Panc1 (cell line): ENCODE measurements at regions not wholly inside any gene's neighbourhood (a gene's known extent, or its start where the extent isn't known, plus 50 kb on each side); places are given as distances from the start of the nearest gene placed in this dataset.

Experiments
- ATAC-seq: fragments of 200-7000 bp; cut with Tn5 transposase; 2 replicates; pipeline ENCODE4 v1.9.1; 2020; ENCODE audit warnings: mild to moderate bottlenecking, moderate library complexity
- BruUV-seq: library from RNA; stranded (reverse); fragments of 400-500 nt; replicated peaks from 2 replicates; lab custom pipeline; 2021; lab: Mats Ljungman, UMichigan
- CTCF ChIA-PET: fragments of 300-600 bp; sonication (Branson Sonifier 250); formaldehyde crosslinking; loops from one replicate; lab custom pipeline; 2022; ENCODE audit warnings: antibody characterized with exemption; lab: Charles Lee
- POLR2A ChIA-PET: fragments of 300-600 bp; sonication (Branson Sonifier 250); formaldehyde crosslinking; loops from one replicate; lab custom pipeline; 2022; ENCODE audit warnings: antibody characterized with exemption; lab: Charles Lee
- DNase-seq: peaks from one replicate; pipeline ENCODE4 v3.0.0-alpha.2; 2010; ENCODE audit warnings: low read depth, low spot score
- H3K27ac ChIP-seq: 2 replicates; pipeline ENCODE4 v1.5.1; 2011; ENCODE audit warnings: mild to moderate bottlenecking, low read length, inconsistent platforms
- H3K27me3 ChIP-seq: fragments of 200-500 bp; sonication (Bioruptor generic); 2 replicates; pipeline ENCODE4 v1.6.0; 2014; ENCODE audit warnings: low read length, inconsistent platforms; ENCODE audit not compliant: control insufficient read depth, insufficient read depth
- H3K36me3 ChIP-seq: fragments of 200-500 bp; sonication (Bioruptor generic); 2 replicates; pipeline ENCODE4 v1.5.1; 2014; ENCODE audit warnings: inconsistent platforms, mild to moderate bottlenecking, low read length, moderate library complexity; ENCODE audit not compliant: control insufficient read depth, insufficient read depth
- H3K4me1 ChIP-seq: 2 replicates; pipeline ENCODE4 v1.5.1; 2011; ENCODE audit warnings: inconsistent platforms, mild to moderate bottlenecking, low read length, moderate library complexity; ENCODE audit not compliant: control insufficient read depth, insufficient read depth
- H3K4me3 ChIP-seq, 2 experiments: 2 replicates each; pipeline ENCODE4 v1.5.1; 2011 to 2012; ENCODE audit warnings: low read depth in 2 of 2, low read length in 2 of 2, mild to moderate bottlenecking in 2 of 2, inconsistent platforms in 1 of 2, moderate library complexity in 1 of 2
- H3K9me3 ChIP-seq: fragments of 200-500 bp; sonication (Bioruptor generic); 2 replicates; pipeline ENCODE4 v1.5.1; 2014; ENCODE audit warnings: low read depth, mild to moderate bottlenecking, inconsistent platforms, low read length, moderate library complexity; ENCODE audit not compliant: control insufficient read depth, insufficient read depth
- POLR2AphosphoS5 ChIP-seq: IDR thresholded peaks from 2 replicates; pipeline ENCODE4 v1.6.1; 2012; ENCODE audit warnings: mild to moderate bottlenecking, low read depth, low read length, moderate library complexity
- SIN3A ChIP-seq: IDR thresholded peaks from 2 replicates; pipeline ENCODE4 v1.6.1; 2012; ENCODE audit warnings: low read depth, mild to moderate bottlenecking, low read length, moderate library complexity, borderline replicate concordance; ENCODE audit not compliant: insufficient read depth
- TCF7L2 ChIP-seq: IDR thresholded peaks from 2 replicates; pipeline ENCODE4 v1.6.1; 2011; ENCODE audit warnings: mild to moderate bottlenecking, low read depth, low read length, inconsistent platforms
- in situ Hi-C: cut with HindIII; loops from 2 replicates; pipeline ENCODE4 v1.10.0; 2016; ENCODE audit warnings: low sequenced_read_pairs, low pct_unique_long_range_greater_than_20kb
- intact Hi-C: fragments of 100-400 bp; cut with micrococcal nuclease; formaldehyde crosslinking; loops from one replicate; pipeline ENCODE4 v1.10.0; 2022; ENCODE audit not compliant: unreplicated experiment
- TF ChIP-seq, protein P1 (sequence below), 2 experiments: IDR thresholded peaks; 2 replicates each; pipeline ENCODE4 v1.6.1; 2011 to 2012; ENCODE audit warnings: low read depth in 2 of 2, control low read depth in 1 of 2, low read length in 1 of 2, mild to moderate bottlenecking in 1 of 2, moderate library complexity in 1 of 2; ENCODE audit not compliant: insufficient read depth in 1 of 2
- TF ChIP-seq, protein P2 (sequence below): fragments of 450-650 bp; IDR thresholded peaks from 2 replicates; pipeline ENCODE4 v1.5.1; 2017; ENCODE audit warnings: mild to moderate bottlenecking

DNA sequence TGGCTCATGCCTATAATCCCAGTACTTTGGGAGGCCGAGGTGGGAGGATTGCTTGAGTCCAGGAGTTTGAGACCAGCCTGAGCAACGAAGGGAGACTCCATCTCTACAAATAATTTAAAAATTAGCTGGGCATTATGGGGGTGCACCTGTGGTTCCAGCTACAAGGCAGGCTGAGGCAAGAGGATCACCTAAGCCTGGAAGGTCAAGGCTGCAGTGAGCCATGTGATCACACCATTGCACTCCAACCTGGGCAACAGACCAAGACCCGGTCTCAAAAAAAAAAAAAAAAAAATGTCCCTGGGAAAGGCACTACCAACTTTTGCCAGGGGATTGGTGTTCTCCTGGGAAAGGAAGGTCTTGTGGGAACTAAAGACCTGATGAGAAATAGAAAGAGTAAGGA, 134.2 kb upstream of the AUTS2 start:
- intact Hi-C loops: no loop called here
- Histone ChIP-seq H3K4me3 (no peak overlapping the region), H3K9me3 (no peaks in the 10 kb centered on the region), H3K36me3 (no peaks in the 10 kb centered on the region), H3K27ac (no peak overlapping the region), H3K4me1 (no peaks in the 10 kb centered on the region), H3K27me3 (no peaks in the 10 kb centered on the region)
- ChIA-PET CTCF (no interaction called here), POLR2A (no interaction called here)
- BruUV-seq: no TSS peak
- in situ Hi-C loops: no loop called here
- DNase-seq: no peak
- TF ChIP-seq POLR2AphosphoS5: no peak
- no peak for TF ChIP-seq TCF7L2
- no peak for TF ChIP-seq SIN3A
- TF ChIP-seq, protein P1, sequence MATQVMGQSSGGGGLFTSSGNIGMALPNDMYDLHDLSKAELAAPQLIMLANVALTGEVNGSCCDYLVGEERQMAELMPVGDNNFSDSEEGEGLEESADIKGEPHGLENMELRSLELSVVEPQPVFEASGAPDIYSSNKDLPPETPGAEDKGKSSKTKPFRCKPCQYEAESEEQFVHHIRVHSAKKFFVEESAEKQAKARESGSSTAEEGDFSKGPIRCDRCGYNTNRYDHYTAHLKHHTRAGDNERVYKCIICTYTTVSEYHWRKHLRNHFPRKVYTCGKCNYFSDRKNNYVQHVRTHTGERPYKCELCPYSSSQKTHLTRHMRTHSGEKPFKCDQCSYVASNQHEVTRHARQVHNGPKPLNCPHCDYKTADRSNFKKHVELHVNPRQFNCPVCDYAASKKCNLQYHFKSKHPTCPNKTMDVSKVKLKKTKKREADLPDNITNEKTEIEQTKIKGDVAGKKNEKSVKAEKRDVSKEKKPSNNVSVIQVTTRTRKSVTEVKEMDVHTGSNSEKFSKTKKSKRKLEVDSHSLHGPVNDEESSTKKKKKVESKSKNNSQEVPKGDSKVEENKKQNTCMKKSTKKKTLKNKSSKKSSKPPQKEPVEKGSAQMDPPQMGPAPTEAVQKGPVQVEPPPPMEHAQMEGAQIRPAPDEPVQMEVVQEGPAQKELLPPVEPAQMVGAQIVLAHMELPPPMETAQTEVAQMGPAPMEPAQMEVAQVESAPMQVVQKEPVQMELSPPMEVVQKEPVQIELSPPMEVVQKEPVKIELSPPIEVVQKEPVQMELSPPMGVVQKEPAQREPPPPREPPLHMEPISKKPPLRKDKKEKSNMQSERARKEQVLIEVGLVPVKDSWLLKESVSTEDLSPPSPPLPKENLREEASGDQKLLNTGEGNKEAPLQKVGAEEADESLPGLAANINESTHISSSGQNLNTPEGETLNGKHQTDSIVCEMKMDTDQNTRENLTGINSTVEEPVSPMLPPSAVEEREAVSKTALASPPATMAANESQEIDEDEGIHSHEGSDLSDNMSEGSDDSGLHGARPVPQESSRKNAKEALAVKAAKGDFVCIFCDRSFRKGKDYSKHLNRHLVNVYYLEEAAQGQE (IDR thresholded peaks at IDR 0.05; ENCODE audit: insufficient read depth in 1 of 2, low read depth in 2 of 2, low read length in 1 of 2): no peak
- TF ChIP-seq, protein P2, sequence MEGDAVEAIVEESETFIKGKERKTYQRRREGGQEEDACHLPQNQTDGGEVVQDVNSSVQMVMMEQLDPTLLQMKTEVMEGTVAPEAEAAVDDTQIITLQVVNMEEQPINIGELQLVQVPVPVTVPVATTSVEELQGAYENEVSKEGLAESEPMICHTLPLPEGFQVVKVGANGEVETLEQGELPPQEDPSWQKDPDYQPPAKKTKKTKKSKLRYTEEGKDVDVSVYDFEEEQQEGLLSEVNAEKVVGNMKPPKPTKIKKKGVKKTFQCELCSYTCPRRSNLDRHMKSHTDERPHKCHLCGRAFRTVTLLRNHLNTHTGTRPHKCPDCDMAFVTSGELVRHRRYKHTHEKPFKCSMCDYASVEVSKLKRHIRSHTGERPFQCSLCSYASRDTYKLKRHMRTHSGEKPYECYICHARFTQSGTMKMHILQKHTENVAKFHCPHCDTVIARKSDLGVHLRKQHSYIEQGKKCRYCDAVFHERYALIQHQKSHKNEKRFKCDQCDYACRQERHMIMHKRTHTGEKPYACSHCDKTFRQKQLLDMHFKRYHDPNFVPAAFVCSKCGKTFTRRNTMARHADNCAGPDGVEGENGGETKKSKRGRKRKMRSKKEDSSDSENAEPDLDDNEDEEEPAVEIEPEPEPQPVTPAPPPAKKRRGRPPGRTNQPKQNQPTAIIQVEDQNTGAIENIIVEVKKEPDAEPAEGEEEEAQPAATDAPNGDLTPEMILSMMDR: no peak
- no peak for ATAC-seq

DNA sequence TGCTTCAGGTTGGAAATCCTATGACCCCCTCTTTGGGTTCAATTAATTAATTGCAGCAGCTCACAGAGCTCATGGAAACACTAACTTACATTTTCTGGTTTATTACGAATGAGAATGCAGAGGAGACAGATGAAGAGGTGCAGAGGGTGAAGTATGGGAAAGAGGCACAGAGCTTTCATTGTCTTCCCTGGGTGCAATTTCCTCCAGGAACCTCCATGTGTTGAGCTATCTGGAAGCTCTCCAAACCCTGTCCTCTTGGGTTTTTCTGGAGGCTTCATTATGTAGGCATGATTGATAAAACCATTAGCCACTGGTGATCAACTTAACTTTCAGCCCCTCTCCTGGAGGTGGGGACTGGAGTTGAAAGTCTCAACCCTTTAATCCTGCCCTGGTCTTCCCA, 133.0 kb upstream of the AUTS2 start:
- POLR2A ChIA-PET: no interaction called here
- TF ChIP-seq TCF7L2: no peak
- no peak for TF ChIP-seq SIN3A
- TF ChIP-seq, protein P1 (IDR thresholded peaks at IDR 0.05; ENCODE audit: insufficient read depth in 1 of 2, low read depth in 2 of 2, low read length in 1 of 2): no peak
- no peak for TF ChIP-seq POLR2AphosphoS5
- TF ChIP-seq, protein P2: no peak
- intact Hi-C loops: no loop called here

More for the DNA sequence above, 133.0 kb upstream of the AUTS2 start:
- no peak for DNase-seq
- Histone ChIP-seq H3K27ac (no peak overlapping the region), H3K27me3 (no peaks in the 10 kb centered on the region), H3K4me1 (no peaks in the 10 kb centered on the region), H3K9me3 (no peaks in the 10 kb centered on the region), H3K4me3 (no peak overlapping the region), H3K36me3 (no peaks in the 10 kb centered on the region)
- ATAC-seq: no peak
- CTCF ChIA-PET: no interaction called here
- BruUV-seq: no TSS peak
- in situ Hi-C loops: no loop called here
